ENCODE measurements at regions not wholly inside any gene's neighbourhood (a gene's known extent, or its start where the extent isn't known, plus 50 kb on each side); places are given as distances from the start of the nearest gene placed in this dataset.

GRCh38 chr15:31560643-31561042 lies 234.0 kb downstream of the KLF13 start:
- TF ChIP-seq, protein P1, sequence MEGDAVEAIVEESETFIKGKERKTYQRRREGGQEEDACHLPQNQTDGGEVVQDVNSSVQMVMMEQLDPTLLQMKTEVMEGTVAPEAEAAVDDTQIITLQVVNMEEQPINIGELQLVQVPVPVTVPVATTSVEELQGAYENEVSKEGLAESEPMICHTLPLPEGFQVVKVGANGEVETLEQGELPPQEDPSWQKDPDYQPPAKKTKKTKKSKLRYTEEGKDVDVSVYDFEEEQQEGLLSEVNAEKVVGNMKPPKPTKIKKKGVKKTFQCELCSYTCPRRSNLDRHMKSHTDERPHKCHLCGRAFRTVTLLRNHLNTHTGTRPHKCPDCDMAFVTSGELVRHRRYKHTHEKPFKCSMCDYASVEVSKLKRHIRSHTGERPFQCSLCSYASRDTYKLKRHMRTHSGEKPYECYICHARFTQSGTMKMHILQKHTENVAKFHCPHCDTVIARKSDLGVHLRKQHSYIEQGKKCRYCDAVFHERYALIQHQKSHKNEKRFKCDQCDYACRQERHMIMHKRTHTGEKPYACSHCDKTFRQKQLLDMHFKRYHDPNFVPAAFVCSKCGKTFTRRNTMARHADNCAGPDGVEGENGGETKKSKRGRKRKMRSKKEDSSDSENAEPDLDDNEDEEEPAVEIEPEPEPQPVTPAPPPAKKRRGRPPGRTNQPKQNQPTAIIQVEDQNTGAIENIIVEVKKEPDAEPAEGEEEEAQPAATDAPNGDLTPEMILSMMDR (IDR thresholded peaks at IDR 0.05; ENCODE audit: low read depth, low read length), result no peak
- H3K4me3 ChIP-seq (ENCODE audit: low read depth, low read length), result no peak overlapping the region

DNA sequence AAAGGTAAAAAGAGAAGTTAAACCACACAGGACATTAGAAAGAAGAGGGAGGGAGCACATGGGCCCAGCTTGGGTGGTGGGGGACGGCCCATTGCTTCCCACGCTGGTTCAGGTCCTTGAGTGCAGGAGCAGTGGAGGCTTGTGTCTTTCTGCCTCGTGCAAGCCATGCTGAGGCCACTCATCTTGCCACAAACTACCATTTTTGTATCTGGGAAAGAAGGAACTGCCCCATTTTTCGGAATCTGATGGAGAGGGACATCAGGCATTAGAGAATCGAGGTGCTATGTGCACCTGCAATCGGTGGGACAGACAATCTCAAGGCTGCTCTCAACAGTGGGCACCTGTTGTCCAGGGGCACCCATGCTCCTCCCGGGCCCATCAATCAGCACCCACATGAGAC lies 234.5 kb downstream of the KLF13 start:
- TF ChIP-seq, protein P1 (IDR thresholded peaks at IDR 0.05; ENCODE audit: low read depth, low read length), result no peak
- no peak overlapping the region for H3K4me3 ChIP-seq (ENCODE audit: low read depth, low read length)

- TF ChIP-seq, protein P1 (IDR thresholded peaks at IDR 0.05; ENCODE audit: low read depth, low read length), result no peak
- no peak overlapping the region for H3K4me3 ChIP-seq (ENCODE audit: low read depth, low read length)
These were observed 236.4 kb downstream of the KLF13 start for GRCh38 chr15:31563001-31563400.

- no peak overlapping the region for H3K4me3 ChIP-seq (ENCODE audit: low read depth, low read length)
- TF ChIP-seq, protein P1 (IDR thresholded peaks at IDR 0.05; ENCODE audit: low read depth, low read length), result no peak
These were observed 236.8 kb downstream of the KLF13 start for GRCh38 chr15:31563421-31563820.

GRCh38 chr15:31567861-31568260 lies 241.2 kb downstream of the KLF13 start:
- TF ChIP-seq, protein P1 (IDR thresholded peaks at IDR 0.05; ENCODE audit: low read depth, low read length), result no peak
- no peak overlapping the region for H3K4me3 ChIP-seq (ENCODE audit: low read depth, low read length)

GRCh38 chr15:31569836-31570235 lies 243.2 kb downstream of the KLF13 start:
- no peak overlapping the region for H3K4me3 ChIP-seq (ENCODE audit: low read depth, low read length)
- TF ChIP-seq, protein P1 (IDR thresholded peaks at IDR 0.05; ENCODE audit: low read depth, low read length), result no peak

GRCh38 chr15:31570591-31570990 lies 244.0 kb downstream of the KLF13 start:
- no peak overlapping the region for H3K4me3 ChIP-seq (ENCODE audit: low read depth, low read length)
- TF ChIP-seq, protein P1 (IDR thresholded peaks at IDR 0.05; ENCODE audit: low read depth, low read length), result no peak
